Activated CD4-positive, alpha-beta memory T cell treated with anti-CD3 and anti-CD28 coated beads, Interleukin-2, amount 10 ng/mL, durations not matched to agents 7 days and 5 days (primary cell): ENCODE measurements at regions not wholly inside any gene's neighbourhood (a gene's known extent, or its start where the extent isn't known, plus 50 kb on each side); places are given as distances from the start of the nearest gene placed in this dataset.

Experiments used
- CTCF ChIA-PET: fragments of 350-600 bp; sonication (Branson Sonifier 250); formaldehyde crosslinking; loops from one replicate; lab custom pipeline; 2021; ENCODE audit warnings: antibody characterized with exemption, inconsistent platforms; lab: Charles Lee
- POLR2A ChIA-PET: fragments of 350-600 bp; sonication (Branson Sonifier 250); formaldehyde crosslinking; loops from one replicate; lab custom pipeline; 2021; ENCODE audit warnings: antibody characterized with exemption; lab: Charles Lee
- DNase-seq: peaks from one replicate; pipeline ENCODE4 v3.0.0-alpha.2; 2020
- H3K27ac Mint-ChIP-seq: one replicate; pipeline ENCODE4 v1.8.0; 2021; ENCODE audit warnings: mild to moderate bottlenecking, mixed read lengths
- H3K27me3 Mint-ChIP-seq: one replicate; pipeline ENCODE4 v1.8.0; 2021; ENCODE audit warnings: mixed read lengths
- H3K36me3 Mint-ChIP-seq: one replicate; pipeline ENCODE4 v1.8.0; 2021; ENCODE audit warnings: low read depth, mixed read lengths
- H3K4me1 Mint-ChIP-seq: one replicate; pipeline ENCODE4 v1.8.0; 2021; ENCODE audit warnings: mixed read lengths
- H3K4me3 Mint-ChIP-seq: one replicate; pipeline ENCODE4 v1.8.0; 2021; ENCODE audit warnings: mild to moderate bottlenecking, mixed read lengths
- H3K9me3 Mint-ChIP-seq: one replicate; pipeline ENCODE4 v1.8.0; 2021; ENCODE audit warnings: mixed read lengths

- no peak overlapping the region for H3K4me3 Mint-ChIP-seq
- H3K36me3 Mint-ChIP-seq, result no peaks in the 10 kb centered on the region
- no peak for DNase-seq
- CTCF ChIA-PET, result no interaction called here
- POLR2A ChIA-PET, result no interaction called here
- H3K9me3 Mint-ChIP-seq, result peaks cover 7% of the 10 kb centered on the region
- H3K27me3 Mint-ChIP-seq, result no peaks in the 10 kb centered on the region
- H3K27ac Mint-ChIP-seq, result no peak overlapping the region
- no peaks in the 10 kb centered on the region for H3K4me1 Mint-ChIP-seq
These were observed 290.4 kb downstream of the SLITRK6 start for GRCh38 chr13:85508683-85509329.

DNA sequence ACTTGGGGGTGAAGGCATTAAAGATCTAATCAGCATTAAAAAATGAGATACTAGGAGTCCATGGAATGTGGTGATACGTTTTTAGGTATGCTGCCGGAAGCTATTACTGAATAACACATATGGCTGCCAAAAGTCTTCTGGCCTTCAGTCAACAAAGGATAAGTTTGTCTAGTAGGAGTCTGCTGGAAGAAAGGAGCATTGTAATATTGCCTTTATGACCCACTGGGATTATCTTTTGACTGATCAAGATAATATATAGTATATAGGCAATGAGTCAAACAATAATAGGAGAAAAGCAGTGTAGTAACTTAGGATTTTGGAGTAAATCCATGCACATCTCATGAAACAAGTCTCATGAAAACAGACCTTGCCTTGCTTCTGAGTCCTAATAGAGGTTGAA, 295.4 kb downstream of the SLITRK6 start:
- peaks cover 6% of the 10 kb centered on the region for H3K9me3 Mint-ChIP-seq
- H3K36me3 Mint-ChIP-seq, result no peaks in the 10 kb centered on the region
- ChIA-PET CTCF (no interaction called here), POLR2A (no interaction called here)
- no peaks in the 10 kb centered on the region for H3K4me1 Mint-ChIP-seq
- no peak for DNase-seq
- H3K27me3 Mint-ChIP-seq, result no peaks in the 10 kb centered on the region
- H3K27ac Mint-ChIP-seq, result no peak overlapping the region
- H3K4me3 Mint-ChIP-seq, result no peak overlapping the region

- no peaks in the 10 kb centered on the region for H3K36me3 Mint-ChIP-seq
- ChIA-PET CTCF (no interaction called here), POLR2A (no interaction called here)
- H3K27me3 Mint-ChIP-seq, result no peaks in the 10 kb centered on the region
- no peak for DNase-seq
- H3K4me3 Mint-ChIP-seq, result no peak overlapping the region
- H3K27ac Mint-ChIP-seq, result no peak overlapping the region
- peaks cover 6% of the 10 kb centered on the region for H3K9me3 Mint-ChIP-seq
- H3K4me1 Mint-ChIP-seq, result no peaks in the 10 kb centered on the region
These were observed 297.6 kb downstream of the SLITRK6 start for GRCh38 chr13:85501616-85502015.

GRCh38 chr13:85500696-85501256, 298.4 kb downstream of the SLITRK6 start:
- H3K4me3 Mint-ChIP-seq, result no peak overlapping the region
- H3K4me1 Mint-ChIP-seq, result no peaks in the 10 kb centered on the region
- no peak overlapping the region for H3K27ac Mint-ChIP-seq
- H3K27me3 Mint-ChIP-seq, result no peaks in the 10 kb centered on the region
- no peak for DNase-seq
- peaks cover 6% of the 10 kb centered on the region for H3K9me3 Mint-ChIP-seq
- ChIA-PET POLR2A (no interaction called here), CTCF (no interaction called here)
- no peaks in the 10 kb centered on the region for H3K36me3 Mint-ChIP-seq

- H3K27ac Mint-ChIP-seq, result no peak overlapping the region
- CTCF ChIA-PET, result no interaction called here
- POLR2A ChIA-PET, result no interaction called here
- H3K36me3 Mint-ChIP-seq, result no peaks in the 10 kb centered on the region
- H3K4me3 Mint-ChIP-seq, result no peak overlapping the region
- DNase-seq, result no peak
- H3K9me3 Mint-ChIP-seq, result peaks cover 6% of the 10 kb centered on the region
- H3K4me1 Mint-ChIP-seq, result no peaks in the 10 kb centered on the region
- H3K27me3 Mint-ChIP-seq, result no peaks in the 10 kb centered on the region
These were observed 300.4 kb downstream of the SLITRK6 start for GRCh38 chr13:85498774-85499173.

- no peak overlapping the region for H3K4me3 Mint-ChIP-seq
- H3K36me3 Mint-ChIP-seq, result no peaks in the 10 kb centered on the region
- ChIA-PET POLR2A (no interaction called here), CTCF (no interaction called here)
- H3K9me3 Mint-ChIP-seq, result peaks cover 7% of the 10 kb centered on the region
- no peak for DNase-seq
- H3K27ac Mint-ChIP-seq, result no peak overlapping the region
- no peaks in the 10 kb centered on the region for H3K4me1 Mint-ChIP-seq
- no peaks in the 10 kb centered on the region for H3K27me3 Mint-ChIP-seq
These were observed 301.6 kb downstream of the SLITRK6 start for GRCh38 chr13:85497652-85498051.

DNA sequence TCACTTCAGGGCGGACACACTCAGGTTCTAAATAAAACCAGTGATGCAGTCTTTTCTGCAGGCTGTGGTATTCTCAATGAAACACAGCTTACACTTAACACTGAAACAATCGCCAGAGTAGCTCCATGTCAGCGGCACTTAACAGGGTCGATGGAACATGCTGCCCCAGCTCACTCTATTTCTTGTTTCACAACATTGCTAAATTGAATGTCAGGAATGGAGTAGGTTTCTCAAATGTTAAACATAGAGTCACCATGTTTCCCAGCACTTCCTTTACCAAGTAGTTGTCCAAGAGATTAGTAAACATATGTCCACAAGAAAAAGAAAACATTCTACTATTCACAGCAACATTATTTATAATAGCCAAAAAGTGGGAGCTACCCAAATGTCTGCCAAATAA, 306.9 kb downstream of the SLITRK6 start:
- no peak overlapping the region for H3K4me3 Mint-ChIP-seq
- H3K27ac Mint-ChIP-seq, result no peak overlapping the region
- no peak for DNase-seq
- no peaks in the 10 kb centered on the region for H3K36me3 Mint-ChIP-seq
- CTCF ChIA-PET, result no interaction called here
- peaks cover 3% of the 10 kb centered on the region for H3K9me3 Mint-ChIP-seq
- POLR2A ChIA-PET, result no interaction called here
- no peaks in the 10 kb centered on the region for H3K27me3 Mint-ChIP-seq
- no peaks in the 10 kb centered on the region for H3K4me1 Mint-ChIP-seq

DNA sequence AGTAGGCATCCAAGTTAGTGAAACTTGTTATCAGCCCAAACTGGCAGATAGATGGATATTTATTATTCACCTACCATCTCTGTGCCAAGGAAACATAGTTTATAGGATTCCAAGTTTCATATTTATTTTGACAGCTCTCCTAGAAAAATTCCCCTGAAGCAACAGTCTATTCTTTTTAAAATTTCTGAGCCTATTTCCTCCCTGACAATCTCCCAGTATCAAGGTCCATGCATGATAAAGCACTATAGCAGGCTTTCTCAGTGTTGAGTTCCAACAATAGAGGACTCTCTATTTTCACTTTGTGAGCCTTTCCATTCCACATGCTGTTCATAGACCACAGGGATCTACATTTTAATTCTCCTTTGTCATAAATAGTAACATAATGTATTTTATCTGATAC, 312.6 kb downstream of the SLITRK6 start:
- H3K4me3 Mint-ChIP-seq, result no peak overlapping the region
- H3K36me3 Mint-ChIP-seq, result no peaks in the 10 kb centered on the region
- no peaks in the 10 kb centered on the region for H3K9me3 Mint-ChIP-seq
- H3K4me1 Mint-ChIP-seq, result no peaks in the 10 kb centered on the region
- CTCF ChIA-PET, result no interaction called here
- DNase-seq, result no peak
- no peak overlapping the region for H3K27ac Mint-ChIP-seq
- POLR2A ChIA-PET, result no interaction called here
- H3K27me3 Mint-ChIP-seq, result no peaks in the 10 kb centered on the region

- Mint-ChIP-seq H3K4me1 (no peaks in the 10 kb centered on the region), H3K27me3 (no peaks in the 10 kb centered on the region), H3K9me3 (no peaks in the 10 kb centered on the region), H3K4me3 (no peak overlapping the region), H3K36me3 (no peaks in the 10 kb centered on the region), H3K27ac (no peak overlapping the region)
- no peak for DNase-seq
- ChIA-PET POLR2A (no interaction called here), CTCF (no interaction called here)
These were observed 326.1 kb downstream of the SLITRK6 start for GRCh38 chr13:85473144-85473543.

GRCh38 chr13:85469320-85469719, 329.9 kb downstream of the SLITRK6 start:
- H3K9me3 Mint-ChIP-seq, result peaks cover 3% of the 10 kb centered on the region
- no peak for DNase-seq
- H3K27ac Mint-ChIP-seq, result no peak overlapping the region
- H3K27me3 Mint-ChIP-seq, result no peaks in the 10 kb centered on the region
- H3K4me1 Mint-ChIP-seq, result no peaks in the 10 kb centered on the region
- H3K36me3 Mint-ChIP-seq, result no peaks in the 10 kb centered on the region
- POLR2A ChIA-PET, result no interaction called here
- CTCF ChIA-PET, result no interaction called here
- H3K4me3 Mint-ChIP-seq, result no peak overlapping the region

DNA sequence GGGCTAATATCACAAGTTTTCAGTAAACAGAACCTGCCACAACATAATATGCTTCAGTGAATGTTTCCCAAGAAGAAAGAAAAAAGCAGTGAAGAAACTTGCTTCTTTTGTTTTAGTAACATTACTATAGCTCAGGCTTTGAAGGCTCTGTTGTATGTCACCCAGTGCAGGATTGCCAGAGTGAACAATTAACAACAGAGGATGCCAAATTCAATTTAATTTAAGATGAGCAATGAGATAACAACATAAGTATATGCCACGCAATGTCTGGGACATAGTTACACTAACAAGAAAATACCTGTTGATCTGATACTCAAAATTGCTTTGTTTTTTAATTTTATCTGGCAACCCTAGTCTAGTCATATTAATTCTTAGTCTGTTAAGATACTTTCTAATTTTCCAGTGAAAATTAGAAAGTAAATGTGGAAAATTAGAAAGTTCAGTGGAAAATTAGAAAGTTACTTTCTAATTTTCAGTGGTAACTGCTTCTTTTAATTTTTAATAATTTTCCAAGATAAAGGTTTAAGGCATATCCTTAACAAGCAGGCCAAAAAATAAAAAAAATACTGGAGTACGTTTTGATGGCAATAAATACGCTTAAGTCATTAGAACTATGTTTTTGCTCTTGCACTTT, 336.3 kb downstream of the SLITRK6 start:
- H3K9me3 Mint-ChIP-seq, result peaks cover 10% of the 10 kb centered on the region
- ChIA-PET POLR2A (no interaction called here), CTCF (no interaction called here)
- no peak overlapping the region for H3K27ac Mint-ChIP-seq
- H3K4me3 Mint-ChIP-seq, result no peak overlapping the region
- DNase-seq, result no peak
- H3K4me1 Mint-ChIP-seq, result no peaks in the 10 kb centered on the region
- H3K27me3 Mint-ChIP-seq, result no peaks in the 10 kb centered on the region
- H3K36me3 Mint-ChIP-seq, result no peaks in the 10 kb centered on the region

- H3K27ac Mint-ChIP-seq, result no peak overlapping the region
- ChIA-PET CTCF (no interaction called here), POLR2A (no interaction called here)
- DNase-seq, result no peak
- H3K36me3 Mint-ChIP-seq, result no peaks in the 10 kb centered on the region
- no peaks in the 10 kb centered on the region for H3K4me1 Mint-ChIP-seq
- H3K27me3 Mint-ChIP-seq, result no peaks in the 10 kb centered on the region
- no peak overlapping the region for H3K4me3 Mint-ChIP-seq
- H3K9me3 Mint-ChIP-seq, result peaks cover 15% of the 10 kb centered on the region
These were observed 337.6 kb downstream of the SLITRK6 start for GRCh38 chr13:85461621-85462020.

- ChIA-PET POLR2A (no interaction called here), CTCF (no interaction called here)
- H3K9me3 Mint-ChIP-seq, result peaks cover 2% of the 10 kb centered on the region
- DNase-seq, result no peak
- no peaks in the 10 kb centered on the region for H3K27me3 Mint-ChIP-seq
- no peak overlapping the region for H3K27ac Mint-ChIP-seq
- H3K36me3 Mint-ChIP-seq, result no peaks in the 10 kb centered on the region
- H3K4me3 Mint-ChIP-seq, result no peak overlapping the region
- H3K4me1 Mint-ChIP-seq, result no peaks in the 10 kb centered on the region
These were observed 353.7 kb downstream of the SLITRK6 start for GRCh38 chr13:85445534-85445933.

DNA sequence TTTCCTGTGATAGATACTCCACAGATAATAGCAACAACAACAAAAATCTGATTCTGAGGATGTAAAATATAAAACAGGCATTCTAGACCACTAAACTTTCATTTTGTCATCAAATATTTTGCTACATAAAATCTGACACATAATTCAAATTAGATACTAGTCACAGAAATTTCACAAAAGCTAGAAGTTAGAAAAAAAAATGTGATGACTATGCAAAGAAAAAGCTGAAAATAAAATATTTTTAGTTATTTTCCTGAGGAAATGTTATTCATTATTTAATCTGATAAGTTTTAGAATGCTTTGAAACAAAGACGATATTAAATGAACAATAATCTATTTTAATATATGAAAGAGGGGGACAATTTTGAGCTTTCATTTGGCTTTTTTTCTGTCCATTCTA, 357.2 kb downstream of the SLITRK6 start:
- DNase-seq, result no peak
- Mint-ChIP-seq H3K36me3 (no peaks in the 10 kb centered on the region), H3K27ac (no peak overlapping the region), H3K27me3 (no peaks in the 10 kb centered on the region), H3K4me3 (no peak overlapping the region), H3K4me1 (no peaks in the 10 kb centered on the region), H3K9me3 (no peaks in the 10 kb centered on the region)
- CTCF ChIA-PET, result no interaction called here
- POLR2A ChIA-PET, result no interaction called here
